ENCODE measurements at regions not wholly inside any gene's neighbourhood (a gene's known extent, or its start where the extent isn't known, plus 50 kb on each side); places are given as distances from the start of the nearest gene placed in this dataset.
"Not testable (repeated sequence)": the region's sequence is repeated elsewhere in the genome, so short reads cannot be mapped to it uniquely, and the experiment has no call there.

DNA sequence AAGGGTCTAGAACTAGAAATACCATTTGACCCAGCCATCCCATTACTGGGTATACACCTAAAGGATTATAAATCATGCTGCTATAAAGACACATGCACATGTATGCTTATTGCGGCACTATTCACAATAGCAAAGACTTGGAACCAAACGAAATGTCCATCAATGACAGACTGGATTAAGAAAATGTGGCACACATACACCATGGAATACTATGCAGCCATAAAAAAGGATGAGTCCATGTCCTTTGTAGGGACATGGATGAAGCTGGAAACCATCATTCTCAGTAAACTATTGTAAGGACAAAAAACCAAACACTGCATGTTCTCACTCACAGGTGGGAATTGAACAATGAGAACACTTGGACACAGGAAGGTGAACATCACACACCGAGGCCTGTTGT is 314.1 kb downstream of the FRK start:
- TF ChIP-seq, protein P1, sequence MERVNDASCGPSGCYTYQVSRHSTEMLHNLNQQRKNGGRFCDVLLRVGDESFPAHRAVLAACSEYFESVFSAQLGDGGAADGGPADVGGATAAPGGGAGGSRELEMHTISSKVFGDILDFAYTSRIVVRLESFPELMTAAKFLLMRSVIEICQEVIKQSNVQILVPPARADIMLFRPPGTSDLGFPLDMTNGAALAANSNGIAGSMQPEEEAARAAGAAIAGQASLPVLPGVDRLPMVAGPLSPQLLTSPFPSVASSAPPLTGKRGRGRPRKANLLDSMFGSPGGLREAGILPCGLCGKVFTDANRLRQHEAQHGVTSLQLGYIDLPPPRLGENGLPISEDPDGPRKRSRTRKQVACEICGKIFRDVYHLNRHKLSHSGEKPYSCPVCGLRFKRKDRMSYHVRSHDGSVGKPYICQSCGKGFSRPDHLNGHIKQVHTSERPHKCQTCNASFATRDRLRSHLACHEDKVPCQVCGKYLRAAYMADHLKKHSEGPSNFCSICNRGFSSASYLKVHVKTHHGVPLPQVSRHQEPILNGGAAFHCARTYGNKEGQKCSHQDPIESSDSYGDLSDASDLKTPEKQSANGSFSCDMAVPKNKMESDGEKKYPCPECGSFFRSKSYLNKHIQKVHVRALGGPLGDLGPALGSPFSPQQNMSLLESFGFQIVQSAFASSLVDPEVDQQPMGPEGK (CRISPR knock-in tag; IDR thresholded peaks at IDR 0.05), result not testable (repeated sequence)
- TF ChIP-seq, protein P2, sequence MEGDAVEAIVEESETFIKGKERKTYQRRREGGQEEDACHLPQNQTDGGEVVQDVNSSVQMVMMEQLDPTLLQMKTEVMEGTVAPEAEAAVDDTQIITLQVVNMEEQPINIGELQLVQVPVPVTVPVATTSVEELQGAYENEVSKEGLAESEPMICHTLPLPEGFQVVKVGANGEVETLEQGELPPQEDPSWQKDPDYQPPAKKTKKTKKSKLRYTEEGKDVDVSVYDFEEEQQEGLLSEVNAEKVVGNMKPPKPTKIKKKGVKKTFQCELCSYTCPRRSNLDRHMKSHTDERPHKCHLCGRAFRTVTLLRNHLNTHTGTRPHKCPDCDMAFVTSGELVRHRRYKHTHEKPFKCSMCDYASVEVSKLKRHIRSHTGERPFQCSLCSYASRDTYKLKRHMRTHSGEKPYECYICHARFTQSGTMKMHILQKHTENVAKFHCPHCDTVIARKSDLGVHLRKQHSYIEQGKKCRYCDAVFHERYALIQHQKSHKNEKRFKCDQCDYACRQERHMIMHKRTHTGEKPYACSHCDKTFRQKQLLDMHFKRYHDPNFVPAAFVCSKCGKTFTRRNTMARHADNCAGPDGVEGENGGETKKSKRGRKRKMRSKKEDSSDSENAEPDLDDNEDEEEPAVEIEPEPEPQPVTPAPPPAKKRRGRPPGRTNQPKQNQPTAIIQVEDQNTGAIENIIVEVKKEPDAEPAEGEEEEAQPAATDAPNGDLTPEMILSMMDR (CRISPR knock-in tag; IDR thresholded peaks at IDR 0.05), result not testable (repeated sequence)
- TF ChIP-seq, protein P3, sequence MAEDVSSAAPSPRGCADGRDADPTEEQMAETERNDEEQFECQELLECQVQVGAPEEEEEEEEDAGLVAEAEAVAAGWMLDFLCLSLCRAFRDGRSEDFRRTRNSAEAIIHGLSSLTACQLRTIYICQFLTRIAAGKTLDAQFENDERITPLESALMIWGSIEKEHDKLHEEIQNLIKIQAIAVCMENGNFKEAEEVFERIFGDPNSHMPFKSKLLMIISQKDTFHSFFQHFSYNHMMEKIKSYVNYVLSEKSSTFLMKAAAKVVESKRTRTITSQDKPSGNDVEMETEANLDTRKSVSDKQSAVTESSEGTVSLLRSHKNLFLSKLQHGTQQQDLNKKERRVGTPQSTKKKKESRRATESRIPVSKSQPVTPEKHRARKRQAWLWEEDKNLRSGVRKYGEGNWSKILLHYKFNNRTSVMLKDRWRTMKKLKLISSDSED (CRISPR knock-in tag; IDR thresholded peaks at IDR 0.05), result not testable (repeated sequence)
- TF ChIP-seq ZNF3 (CRISPR knock-in tag; IDR thresholded peaks at IDR 0.05); YY1 (IDR thresholded peaks at IDR 0.05; ENCODE audit: insufficient read depth, insufficient replicate concordance, low read depth, low read length); EZH2 (conservative IDR thresholded peaks at IDR 0.05; ENCODE audit: low read depth, low read length); EP300 (IDR thresholded peaks at IDR 0.05; ENCODE audit: low read depth in 2 of 2, low read length in 2 of 2); EP300 (CRISPR knock-in tag; IDR thresholded peaks at IDR 0.05; ENCODE audit: borderline replicate concordance): not testable (repeated sequence)
- TF ChIP-seq, protein P4, sequence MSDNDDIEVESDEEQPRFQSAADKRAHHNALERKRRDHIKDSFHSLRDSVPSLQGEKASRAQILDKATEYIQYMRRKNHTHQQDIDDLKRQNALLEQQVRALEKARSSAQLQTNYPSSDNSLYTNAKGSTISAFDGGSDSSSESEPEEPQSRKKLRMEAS (IDR thresholded peaks at IDR 0.05), result not testable (repeated sequence)
- TF ChIP-seq, protein P5, sequence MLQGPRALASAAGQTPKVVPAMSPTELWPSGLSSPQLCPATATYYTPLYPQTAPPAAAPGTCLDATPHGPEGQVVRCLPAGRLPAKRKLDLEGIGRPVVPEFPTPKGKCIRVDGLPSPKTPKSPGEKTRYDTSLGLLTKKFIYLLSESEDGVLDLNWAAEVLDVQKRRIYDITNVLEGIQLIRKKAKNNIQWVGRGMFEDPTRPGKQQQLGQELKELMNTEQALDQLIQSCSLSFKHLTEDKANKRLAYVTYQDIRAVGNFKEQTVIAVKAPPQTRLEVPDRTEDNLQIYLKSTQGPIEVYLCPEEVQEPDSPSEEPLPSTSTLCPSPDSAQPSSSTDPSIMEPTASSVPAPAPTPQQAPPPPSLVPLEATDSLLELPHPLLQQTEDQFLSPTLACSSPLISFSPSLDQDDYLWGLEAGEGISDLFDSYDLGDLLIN (CRISPR knock-in tag; IDR thresholded peaks at IDR 0.05; ENCODE audit: borderline replicate concordance), result not testable (repeated sequence)

Measured in HepG2 (cell line).